IMR-90 (cell line): ENCODE measurements at regions not wholly inside any gene's neighbourhood (a gene's known extent, or its start where the extent isn't known, plus 50 kb on each side); places are given as distances from the start of the nearest gene placed in this dataset.

ENCODE experiments used
- ATAC-seq: fragments of 200-7000 bp; cut with Tn5 transposase; 2 replicates; pipeline ENCODE4 v1.9.1; 2020; ENCODE audit warnings: low read depth, mild to moderate bottlenecking, moderate library complexity
- BruUV-seq: library from RNA; stranded (reverse); fragments of 400-500 nt; replicated peaks from 2 replicates; lab custom pipeline; 2021; lab: Mats Ljungman, UMichigan
- CTCF ChIA-PET: fragments of 300-600 bp; formaldehyde crosslinking; extraction: SDS; loops from one replicate; lab custom pipeline; 2021; ENCODE audit warnings: antibody characterized with exemption; lab: Yijun Ruan, JAX
- POLR2A ChIA-PET: fragments of 300-600 bp; sonication (Branson Sonifier 250); formaldehyde crosslinking; loops from one replicate; lab custom pipeline; 2022; ENCODE audit warnings: antibody characterized with exemption; ENCODE audit not compliant: unreplicated experiment; lab: Charles Lee
- DNase-seq: peaks from one replicate; pipeline ENCODE4 v3.0.0; 2013
- H2AFZ ChIP-seq: replicated peaks from 2 replicates; pipeline ENCODE3; 2013; ENCODE audit warnings: low read length, mild to moderate bottlenecking; ENCODE audit not compliant: poor library complexity
- H2AK5ac ChIP-seq: 2 replicates; pipeline ENCODE4 v1.6.1; 2013; ENCODE audit warnings: low read depth, low read length, inconsistent platforms
- H2AK9ac ChIP-seq: replicated peaks from 2 replicates; pipeline ENCODE3; 2013; ENCODE audit warnings: mild to moderate bottlenecking, low read depth, low read length, moderate library complexity; ENCODE audit not compliant: poor library complexity
- H2BK120ac ChIP-seq: 2 replicates; pipeline ENCODE4 v1.6.1; 2013; ENCODE audit warnings: low read depth, low read length, inconsistent platforms
- H2BK15ac ChIP-seq: 3 replicates; pipeline ENCODE4 v1.6.1; 2013; ENCODE audit warnings: low read depth, low read length, inconsistent platforms
- H2BK20ac ChIP-seq: 2 replicates; pipeline ENCODE4 v1.6.1; 2013; ENCODE audit warnings: low read depth, mild to moderate bottlenecking, inconsistent platforms, low read length, moderate library complexity
- H2BK5ac ChIP-seq: 2 replicates; pipeline ENCODE4 v1.6.1; 2013; ENCODE audit warnings: mild to moderate bottlenecking, low read depth, low read length, inconsistent platforms; ENCODE audit not compliant: poor library complexity, severe bottlenecking
- H3K14ac ChIP-seq: replicated peaks from 2 replicates; pipeline ENCODE4 v1.6.1; 2013; ENCODE audit warnings: low read depth, low read length, inconsistent platforms
- H3K18ac ChIP-seq: 2 replicates; pipeline ENCODE4 v1.6.1; 2013; ENCODE audit warnings: low read depth, low read length, control low read depth
- H3K23ac ChIP-seq: 2 replicates; pipeline ENCODE4 v1.6.1; 2013; ENCODE audit warnings: low read depth, low read length, inconsistent platforms
- H3K27ac ChIP-seq: 2 replicates; pipeline ENCODE4 v1.5.1; 2013; ENCODE audit warnings: mild to moderate bottlenecking, control low read depth, low read length; ENCODE audit not compliant: insufficient read depth
- H3K27me3 ChIP-seq: 2 replicates; pipeline ENCODE4 v1.6.1; 2013; ENCODE audit warnings: low read length; ENCODE audit not compliant: control insufficient read depth, insufficient read depth
- H3K36me3 ChIP-seq: 2 replicates; pipeline ENCODE4 v1.6.1; 2013; ENCODE audit warnings: low read length, mixed read lengths; ENCODE audit not compliant: control insufficient read depth, insufficient read depth
- H3K4ac ChIP-seq: 2 replicates; pipeline ENCODE4 v1.6.1; 2013; ENCODE audit warnings: low read depth, low read length, inconsistent platforms
- H3K4me1 ChIP-seq: 2 replicates; pipeline ENCODE4 v1.6.1; 2013; ENCODE audit warnings: low read length, mixed read lengths; ENCODE audit not compliant: control insufficient read depth, insufficient read depth
- H3K4me2 ChIP-seq: 2 replicates; pipeline ENCODE4 v1.6.1; 2013; ENCODE audit warnings: low read depth, mild to moderate bottlenecking, control low read depth, low read length, moderate library complexity
- H3K4me3 ChIP-seq: 2 replicates; pipeline ENCODE4 v1.5.1; 2013; ENCODE audit warnings: low read depth, mild to moderate bottlenecking, control low read depth, low read length, moderate library complexity; ENCODE audit not compliant: insufficient read depth
- H3K56ac ChIP-seq: 2 replicates; pipeline ENCODE4 v1.6.1; 2013; ENCODE audit warnings: low read length, inconsistent platforms; ENCODE audit not compliant: insufficient read depth; ENCODE audit errors: extremely low read depth
- H3K79me1 ChIP-seq, 2 experiments: 2 replicates each; pipeline ENCODE4 v1.6.1; 2013; ENCODE audit warnings: low read length in 2 of 2, inconsistent platforms in 1 of 2, low read depth in 1 of 2
- H3K9ac ChIP-seq: 2 replicates; pipeline ENCODE4 v1.6.1; 2013; ENCODE audit warnings: low read depth, low read length, control low read depth
- H3K9me1 ChIP-seq: 2 replicates; pipeline ENCODE4 v1.6.1; 2013; ENCODE audit warnings: low read length, inconsistent platforms; ENCODE audit not compliant: insufficient read depth
- H3K9me3 ChIP-seq: 2 replicates; pipeline ENCODE4 v1.6.1; 2013; ENCODE audit warnings: low read length; ENCODE audit not compliant: control insufficient read depth, insufficient read depth
- H4K20me1 ChIP-seq: 2 replicates; pipeline ENCODE4 v1.6.1; 2013; ENCODE audit warnings: low read length, inconsistent platforms; ENCODE audit not compliant: insufficient read depth
- H4K5ac ChIP-seq: 2 replicates; pipeline ENCODE4 v1.6.1; 2013; ENCODE audit warnings: mild to moderate bottlenecking, low read depth, low read length, control low read depth
- H4K8ac ChIP-seq, 2 experiments: 2 replicates each; pipeline ENCODE4 v1.6.1; 2013; ENCODE audit warnings: low read depth in 2 of 2, low read length in 2 of 2, control low read depth in 1 of 2, inconsistent platforms in 1 of 2
- H4K91ac ChIP-seq: 2 replicates; pipeline ENCODE4 v1.6.1; 2013; ENCODE audit warnings: low read depth, low read length, inconsistent platforms; ENCODE audit not compliant: insufficient read depth
- BHLHE40 ChIP-seq: fragments of 150-350 bp; IDR thresholded peaks from 2 replicates; pipeline ENCODE4 v1.6.1; 2016; ENCODE audit warnings: mild to moderate bottlenecking, low read depth, low read length
- CEBPB ChIP-seq: IDR thresholded peaks from 2 replicates; pipeline ENCODE4 v1.6.1; 2012; ENCODE audit warnings: low read depth, low read length, improper control_type of control experiment
- CHD1 ChIP-seq: IDR thresholded peaks from 2 replicates; pipeline ENCODE4 v1.6.1; 2012; ENCODE audit warnings: low read depth, low read length, improper control_type of control experiment
- FOS ChIP-seq: fragments of 150-350 bp; IDR thresholded peaks from 2 replicates; pipeline ENCODE4 v1.6.1; 2016; ENCODE audit warnings: low read depth, low read length
- MAFK ChIP-seq: IDR thresholded peaks from 2 replicates; pipeline ENCODE4 v1.6.1; 2012; ENCODE audit warnings: low read depth, low read length, improper control_type of control experiment
- MAZ ChIP-seq: IDR thresholded peaks from 2 replicates; pipeline ENCODE4 v1.6.1; 2012; ENCODE audit warnings: low read depth, mild to moderate bottlenecking, low read length, improper control_type of control experiment, moderate library complexity, borderline replicate concordance
- NFE2L2 ChIP-seq: fragments of 150-350 bp; IDR thresholded peaks from 2 replicates; pipeline ENCODE4 v1.6.1; 2016; ENCODE audit warnings: low read depth, mild to moderate bottlenecking, low read length
- POLR2A ChIP-seq: IDR thresholded peaks from 2 replicates; pipeline ENCODE4 v1.6.1; 2012; ENCODE audit warnings: mild to moderate bottlenecking, low read depth, low read length
- RAD21 ChIP-seq: IDR thresholded peaks from 2 replicates; pipeline ENCODE4 v1.6.1; 2012; ENCODE audit warnings: low read length, improper control_type of control experiment
- RCOR1 ChIP-seq: IDR thresholded peaks from 2 replicates; pipeline ENCODE4 v1.6.1; 2012; ENCODE audit warnings: mild to moderate bottlenecking, low read length, improper control_type of control experiment; ENCODE audit not compliant: insufficient replicate concordance
- RFX5 ChIP-seq: IDR thresholded peaks from 2 replicates; pipeline ENCODE4 v1.8.0; 2012; ENCODE audit warnings: low read depth, mild to moderate bottlenecking, low read length, moderate library complexity
- SMC3 ChIP-seq: fragments of 150-350 bp; IDR thresholded peaks from 2 replicates; pipeline ENCODE4 v1.6.1; 2016; ENCODE audit warnings: low read depth, mild to moderate bottlenecking, antibody characterized with exemption, low read length, moderate library complexity
- WGBS, 2 experiments: methylation state at CpG; one replicate each; pipeline versions ENCODE4 v1.1.5 to v1.1.7; 2013; ENCODE audit warnings: missing lambda C conversion rate in 2 of 2; ENCODE audit not compliant: insufficient read length in 1 of 2; ENCODE audit errors: extremely low coverage in 2 of 2; 5-methylcytosine and 5-hydroxymethylcytosine counted together
- dilution Hi-C: fragments of 300-500 bp; cut with HindIII; formaldehyde crosslinking; loops from one replicate; pipeline ENCODE4 v1.14.3; 2018; ENCODE audit warnings: low sequenced_read_pairs; ENCODE audit not compliant: unreplicated experiment
- in situ Hi-C: fragments of 300-500 bp; cut with MboI; formaldehyde crosslinking; loops from 3 replicates; pipeline ENCODE4 v1.14.3; 2019; ENCODE audit warnings: low sequenced_read_pairs, inconsistent platforms, mixed read lengths
- intact Hi-C: fragments of 100-400 bp; cut with micrococcal nuclease; formaldehyde crosslinking; loops from 2 replicates; pipeline ENCODE4 v1.10.0; 2022
- TF ChIP-seq, protein P1 (sequence below): fragments of 150-350 bp; IDR thresholded peaks from 2 replicates; pipeline ENCODE4 v1.6.1; 2017; ENCODE audit warnings: mild to moderate bottlenecking, antibody characterized with exemption, low read length, low read depth

GRCh38 chr2:242034138-242034537 lies 164.6 kb downstream of the RTP5 start:
- H3K27me3 ChIP-seq: peaks cover 85% of the 10 kb centered on the region
- H3K27ac ChIP-seq: no peak overlapping the region
- peaks cover 8% of the 10 kb centered on the region; the same call in 1 of the 2 replicates for H3K4me1 ChIP-seq
- no peak overlapping the region for H2AFZ ChIP-seq
- no peak overlapping the region for H2AK9ac ChIP-seq
- no peak for DNase-seq
- in situ Hi-C loops (no loop called here), intact Hi-C loops (no loop called here), dilution Hi-C loops (no loop called here)
- no peak overlapping the region for H3K9ac ChIP-seq
- H3K18ac ChIP-seq: no peak overlapping the region
- ChIA-PET POLR2A (no interaction called here), CTCF (no interaction called here)
- peaks cover 7% of the 10 kb centered on the region; the same call in 1 of the 2 replicates for H3K9me1 ChIP-seq
- no peak for ATAC-seq
- H2BK15ac ChIP-seq: no peak overlapping the region
- H4K91ac ChIP-seq: no peak overlapping the region
- no peak overlapping the region for H4K5ac ChIP-seq
- no peak overlapping the region for H2BK5ac ChIP-seq
- H3K36me3 ChIP-seq: no peaks in the 10 kb centered on the region
- no peak overlapping the region for H3K23ac ChIP-seq
- no peak overlapping the region for H2BK120ac ChIP-seq
- no TSS peak for BruUV-seq
- H4K20me1 ChIP-seq: peaks cover 13% of the 10 kb centered on the region
- no peak overlapping the region for H3K4ac ChIP-seq
- WGBS, 2 experiments: 60% methylated on average over 1 of the region's 6 CpGs; no CpG with 5 or more reads in 1 of the 2 experiments
- no peak overlapping the region for H3K56ac ChIP-seq
- no peak overlapping the region for H3K4me3 ChIP-seq
- no peak overlapping the region for H3K4me2 ChIP-seq
- no peaks in the 10 kb centered on the region for H3K79me1 ChIP-seq
- H2AK5ac ChIP-seq: no peak overlapping the region
- H4K8ac ChIP-seq: no peak overlapping the region
- H3K14ac ChIP-seq: no peak overlapping the region
- no peak overlapping the region for H2BK20ac ChIP-seq
- TF ChIP-seq RFX5: no peak
- no peak for TF ChIP-seq CEBPB
- no peak for TF ChIP-seq MAFK
- TF ChIP-seq, protein P1, sequence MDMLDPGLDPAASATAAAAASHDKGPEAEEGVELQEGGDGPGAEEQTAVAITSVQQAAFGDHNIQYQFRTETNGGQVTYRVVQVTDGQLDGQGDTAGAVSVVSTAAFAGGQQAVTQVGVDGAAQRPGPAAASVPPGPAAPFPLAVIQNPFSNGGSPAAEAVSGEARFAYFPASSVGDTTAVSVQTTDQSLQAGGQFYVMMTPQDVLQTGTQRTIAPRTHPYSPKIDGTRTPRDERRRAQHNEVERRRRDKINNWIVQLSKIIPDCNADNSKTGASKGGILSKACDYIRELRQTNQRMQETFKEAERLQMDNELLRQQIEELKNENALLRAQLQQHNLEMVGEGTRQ: no peak
- TF ChIP-seq SMC3: no peak
- no peak for TF ChIP-seq BHLHE40
- TF ChIP-seq NFE2L2: no peak
- no peak for TF ChIP-seq FOS
- TF ChIP-seq RAD21: no peak
- no peak for TF ChIP-seq MAZ
- no peak for TF ChIP-seq CHD1
- no peak for TF ChIP-seq POLR2A
- TF ChIP-seq RCOR1: no peak
- H3K9me3 ChIP-seq: no peaks in the 10 kb centered on the region
